Superior temporal gyrus (tissue), 1 donor: ENCODE measurements at regions not wholly inside any gene's neighbourhood (a gene's known extent, or its start where the extent isn't known, plus 50 kb on each side); places are given as distances from the start of the nearest gene placed in this dataset.

Experiments used
- DNase-seq: peaks from one replicate; pipeline ENCODE4 v3.0.0-alpha.2; 2016; ENCODE audit errors: extremely low spot score

DNA sequence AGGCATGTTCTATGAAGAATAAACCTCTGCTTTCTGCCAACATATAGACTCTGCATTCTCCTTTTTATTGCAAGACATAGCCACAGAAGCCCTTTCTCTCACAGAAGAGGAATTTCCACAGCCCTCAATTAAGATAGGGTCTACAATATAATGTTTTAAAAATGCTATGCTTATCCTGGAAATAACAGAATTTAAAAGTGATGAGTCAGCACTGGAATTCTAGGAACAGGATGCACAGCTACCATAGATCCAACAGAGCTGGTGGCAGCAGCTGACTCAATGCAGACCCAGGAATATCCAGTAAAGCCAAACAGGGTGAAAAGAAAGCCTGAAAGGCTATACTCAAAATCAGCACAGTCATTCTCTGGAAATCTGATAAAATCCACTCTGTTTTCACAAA lies 866.9 kb downstream of the TRIB2 start:
- DNase-seq: no peak

DNA sequence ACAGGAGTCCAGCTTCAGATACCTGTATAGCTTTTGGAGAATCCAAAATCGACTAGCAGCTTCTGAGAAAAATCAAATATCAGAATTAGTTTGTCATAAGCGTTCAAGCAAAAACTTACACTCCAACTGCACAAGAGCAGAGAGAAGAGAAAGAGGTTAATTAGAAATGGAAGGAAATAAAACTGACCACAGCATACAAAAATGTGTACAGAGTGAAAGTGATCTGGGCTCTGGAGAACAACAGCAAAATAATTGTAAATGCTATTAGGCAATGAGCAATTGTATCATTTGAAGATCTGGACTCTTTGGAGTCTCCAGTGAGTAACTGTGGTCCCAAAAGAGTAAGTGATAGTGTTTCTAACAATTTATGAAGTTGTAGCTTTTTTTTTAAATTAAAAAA lies 867.3 kb downstream of the TRIB2 start:
- no peak for DNase-seq

DNA sequence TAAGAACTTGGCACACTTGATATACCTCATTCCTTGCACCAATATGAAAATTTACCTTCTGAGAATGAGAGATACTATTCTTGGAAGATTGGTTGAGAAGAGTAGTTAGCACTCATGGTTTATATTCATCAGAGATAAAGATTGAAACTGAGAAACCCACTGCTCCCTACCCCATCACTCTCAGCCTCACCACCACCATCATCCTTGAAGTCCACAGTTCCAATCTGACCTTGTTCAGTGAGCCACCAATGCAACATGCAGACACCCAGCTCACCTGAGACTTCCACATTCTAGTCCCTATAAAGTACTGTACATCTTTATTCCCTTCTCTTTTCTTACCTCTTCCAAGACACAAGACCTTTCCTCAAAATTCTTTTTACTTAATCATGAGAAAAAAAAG lies 869.0 kb downstream of the TRIB2 start:
- no peak for DNase-seq

DNA sequence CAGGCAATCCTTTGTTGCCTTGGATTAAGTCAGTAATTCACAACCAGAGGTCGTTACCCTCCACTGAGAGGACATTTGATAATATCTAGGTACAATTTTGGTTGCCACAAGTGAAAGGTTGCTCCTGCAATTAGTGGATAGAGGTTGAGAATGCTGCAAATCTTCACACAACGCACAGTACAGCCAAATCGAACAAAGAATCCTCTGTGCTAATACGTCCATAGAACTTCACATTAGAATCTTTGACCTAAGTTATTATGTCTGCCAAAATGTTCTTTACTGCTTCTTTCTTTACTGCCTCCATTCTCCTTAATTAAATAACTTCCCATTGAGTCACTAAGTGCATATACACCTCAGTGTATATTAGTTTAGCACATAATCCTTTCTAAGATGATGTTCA lies 879.5 kb downstream of the TRIB2 start:
- no peak for DNase-seq

DNA sequence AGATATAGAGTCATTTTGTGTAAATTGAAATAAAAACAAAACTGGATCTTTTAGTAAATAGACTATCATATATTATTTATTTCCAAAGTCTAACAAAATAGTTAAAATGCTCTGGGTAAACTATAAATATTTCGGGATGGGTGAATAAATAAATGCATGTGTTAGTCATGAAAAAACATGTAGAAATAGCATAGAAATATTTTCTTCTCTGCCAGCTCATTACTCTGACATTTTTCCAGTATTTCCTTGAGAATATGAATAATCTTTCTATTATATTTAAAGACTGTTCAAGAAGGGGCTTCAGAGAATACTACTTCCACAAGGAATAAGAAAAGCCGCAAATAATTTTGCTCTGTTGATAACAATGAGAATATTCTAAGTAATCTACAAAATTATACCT lies 880.4 kb downstream of the TRIB2 start:
- DNase-seq: no peak

DNA sequence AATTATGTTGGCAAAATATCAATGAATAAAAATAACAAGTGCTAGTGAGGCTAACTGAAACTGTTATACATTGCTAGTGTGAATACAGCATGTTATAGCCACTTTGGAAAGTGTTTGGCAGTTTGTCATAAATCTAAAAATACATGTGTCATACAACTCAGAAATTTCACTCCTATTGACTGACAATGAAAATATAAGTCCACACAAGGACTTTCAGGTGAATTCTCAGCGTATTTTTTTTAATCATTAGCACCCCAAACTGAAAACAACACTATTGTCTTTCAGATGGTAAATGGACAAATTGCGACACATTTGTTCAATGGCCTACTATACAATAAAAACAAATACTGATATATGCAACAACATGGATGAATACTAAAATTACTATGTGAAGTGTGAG lies 884.8 kb downstream of the TRIB2 start:
- DNase-seq: no peak

DNA sequence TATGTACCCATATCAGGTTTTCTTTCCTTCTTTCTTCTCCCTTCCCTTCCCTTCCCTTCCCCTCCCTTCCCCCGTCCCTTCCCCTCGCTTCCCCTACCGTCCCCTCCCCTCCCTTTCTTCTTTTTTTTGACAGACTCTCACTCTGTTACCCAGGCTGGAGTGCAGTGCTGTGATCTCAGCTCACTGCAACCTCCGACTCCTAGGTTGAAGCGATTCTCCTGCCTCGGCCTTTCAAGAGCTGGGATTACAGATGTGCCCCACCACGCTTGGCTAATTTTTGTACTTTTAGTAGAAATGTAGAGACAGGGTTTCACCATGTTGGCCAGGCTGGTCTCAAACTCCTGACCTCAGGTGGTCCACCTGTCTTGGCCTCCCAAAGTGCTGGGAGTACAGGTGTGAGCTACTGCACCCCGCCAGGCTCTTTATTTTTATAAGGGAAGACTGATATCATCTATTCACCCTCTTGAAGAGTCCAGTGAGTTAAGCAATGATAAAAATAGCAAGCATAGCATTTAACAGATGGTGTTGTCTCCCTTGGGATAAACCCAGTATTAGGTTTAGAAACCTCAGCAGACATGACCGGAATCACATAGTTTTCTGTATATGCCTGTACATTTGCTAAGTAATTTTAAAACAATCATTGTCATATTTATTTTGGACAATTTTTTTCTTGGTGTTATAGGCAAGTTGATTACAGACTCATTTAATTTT lies 888.4 kb downstream of the TRIB2 start:
- DNase-seq: no peak

DNA sequence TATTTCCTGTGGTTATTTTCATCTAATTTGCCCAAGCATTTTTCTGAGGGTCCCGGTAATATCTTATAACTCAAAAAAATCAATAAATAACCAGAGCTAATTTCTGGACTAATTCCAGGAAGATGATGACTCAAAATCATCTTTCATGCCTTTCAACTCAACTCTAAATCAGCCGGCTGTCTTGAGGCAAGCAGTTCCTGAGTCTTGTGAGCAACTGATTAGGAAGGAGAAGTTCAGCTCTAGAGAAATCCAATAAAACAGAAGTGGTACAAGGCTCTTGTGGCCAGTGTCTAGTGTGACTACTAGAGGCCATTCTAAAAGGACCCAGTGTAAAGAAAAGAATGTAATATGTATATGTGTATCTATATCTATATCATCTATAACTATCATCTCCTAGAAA lies 890.4 kb downstream of the TRIB2 start:
- no peak for DNase-seq

DNA sequence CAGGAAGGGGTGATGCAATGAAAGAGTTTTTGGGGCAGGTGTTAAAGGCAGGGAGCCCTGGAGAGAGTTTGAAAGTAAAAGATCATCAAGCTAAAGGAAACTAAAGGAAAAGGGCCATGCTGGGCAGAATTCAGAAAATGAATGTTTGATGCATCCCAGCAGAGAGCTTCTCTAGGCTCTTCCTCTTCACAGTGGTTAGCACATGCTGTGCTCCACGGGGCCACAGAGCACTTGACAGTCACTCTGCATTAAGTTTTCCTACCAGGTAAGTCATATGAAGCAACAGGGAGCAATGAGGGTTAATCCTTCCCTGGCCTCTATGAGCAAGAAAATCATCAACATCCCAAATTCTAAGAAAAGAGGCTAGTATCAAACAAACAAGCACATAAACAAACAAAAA lies 895.2 kb downstream of the TRIB2 start:
- no peak for DNase-seq

DNA sequence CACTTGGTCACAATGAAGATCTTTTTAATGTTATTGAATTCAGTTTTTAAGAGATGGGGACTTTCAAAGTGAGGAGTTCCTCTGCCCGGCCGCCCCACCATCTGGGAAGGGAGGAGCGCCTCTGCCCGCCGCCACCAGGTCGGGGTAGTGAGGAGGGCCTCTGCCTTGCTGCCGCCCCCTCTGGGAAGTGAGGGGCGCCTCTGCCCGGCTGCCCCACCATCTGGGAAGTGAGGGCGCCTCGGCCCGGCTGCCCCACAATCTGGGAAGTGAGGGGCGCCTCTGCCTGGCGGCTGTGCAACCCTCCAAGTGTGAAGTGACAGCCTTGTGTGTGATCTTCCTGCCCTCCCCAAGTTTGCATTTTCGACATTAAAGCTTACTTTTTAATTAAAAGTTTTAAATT lies 899.3 kb downstream of the TRIB2 start:
- no peak for DNase-seq

DNA sequence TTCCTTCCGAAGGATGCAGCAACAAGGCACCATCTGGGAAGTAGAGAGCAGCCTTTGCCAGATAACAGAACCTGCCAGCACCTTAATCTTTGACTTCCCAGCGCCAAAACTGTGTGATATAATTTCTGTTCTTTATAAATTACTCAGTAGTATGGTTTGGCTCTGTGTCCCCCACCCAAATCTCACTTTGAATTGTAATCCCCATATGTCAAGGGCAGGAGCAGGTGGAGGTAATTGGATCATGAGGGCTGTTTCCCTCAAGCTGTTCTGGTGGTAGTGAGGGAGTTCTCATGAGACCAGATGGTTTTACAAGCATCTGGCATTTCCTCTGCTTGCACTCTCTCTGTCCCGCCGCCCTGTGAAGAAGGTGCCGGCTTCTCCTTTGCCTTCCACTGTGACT lies 899.9 kb downstream of the TRIB2 start:
- no peak for DNase-seq

DNA sequence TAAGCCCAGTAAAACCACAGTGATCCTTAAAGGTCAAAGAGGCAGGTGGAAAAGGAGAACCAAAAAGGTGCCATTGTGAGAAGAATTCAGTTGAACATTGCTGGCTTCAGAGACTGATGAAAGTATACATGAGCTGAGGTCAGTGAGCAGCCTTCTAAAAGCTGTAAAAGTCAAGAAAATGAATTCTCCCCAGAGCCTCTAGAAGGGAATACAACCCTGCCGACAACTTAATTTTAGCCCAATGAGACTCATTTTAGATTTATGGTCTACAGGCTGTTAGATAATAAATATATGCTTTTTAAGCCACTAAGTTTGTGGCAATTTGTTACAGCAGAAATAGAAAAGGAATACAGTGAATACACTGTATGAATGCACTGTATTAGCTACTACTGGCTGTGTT lies 911.4 kb downstream of the TRIB2 start:
- no peak for DNase-seq

DNA sequence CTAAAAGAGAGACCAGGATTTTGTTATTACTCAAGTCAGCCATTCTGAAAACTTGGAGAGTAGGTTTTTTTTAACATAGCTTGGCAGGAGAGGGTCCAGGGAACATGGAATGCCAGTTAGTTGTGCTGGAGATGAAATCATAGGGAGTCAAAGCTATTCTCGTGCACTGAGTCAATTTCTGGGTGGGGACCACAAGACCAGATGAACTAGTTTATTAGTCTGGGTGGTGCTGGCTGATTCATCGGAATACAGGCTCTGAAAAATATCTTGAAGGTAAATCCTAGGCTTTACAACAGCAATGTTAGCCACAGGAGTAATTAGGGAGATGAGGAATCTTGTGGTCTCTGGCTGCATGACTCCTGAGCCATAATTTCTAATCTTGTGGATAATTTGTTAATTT lies 921.4 kb downstream of the TRIB2 start:
- no peak for DNase-seq

DNA sequence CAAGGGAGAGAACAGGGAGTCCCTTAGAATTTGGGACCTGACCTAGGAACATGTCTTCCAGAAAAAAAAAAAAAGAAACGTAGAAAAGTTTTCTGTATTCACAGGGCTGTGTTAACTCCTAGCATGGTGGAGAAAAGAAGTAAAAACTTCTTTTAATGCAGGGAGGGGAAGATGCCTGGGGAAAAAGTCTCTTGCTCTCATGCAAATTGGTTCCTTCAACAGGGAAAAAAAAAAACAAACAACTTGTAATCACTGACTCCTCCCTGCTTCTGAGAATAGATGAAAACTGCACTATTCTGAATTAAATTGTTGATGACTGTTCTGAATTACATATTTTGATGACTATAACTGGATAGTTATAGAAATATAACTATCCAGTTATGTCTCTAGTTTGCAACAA lies 933.2 kb downstream of the TRIB2 start:
- DNase-seq: no peak

DNA sequence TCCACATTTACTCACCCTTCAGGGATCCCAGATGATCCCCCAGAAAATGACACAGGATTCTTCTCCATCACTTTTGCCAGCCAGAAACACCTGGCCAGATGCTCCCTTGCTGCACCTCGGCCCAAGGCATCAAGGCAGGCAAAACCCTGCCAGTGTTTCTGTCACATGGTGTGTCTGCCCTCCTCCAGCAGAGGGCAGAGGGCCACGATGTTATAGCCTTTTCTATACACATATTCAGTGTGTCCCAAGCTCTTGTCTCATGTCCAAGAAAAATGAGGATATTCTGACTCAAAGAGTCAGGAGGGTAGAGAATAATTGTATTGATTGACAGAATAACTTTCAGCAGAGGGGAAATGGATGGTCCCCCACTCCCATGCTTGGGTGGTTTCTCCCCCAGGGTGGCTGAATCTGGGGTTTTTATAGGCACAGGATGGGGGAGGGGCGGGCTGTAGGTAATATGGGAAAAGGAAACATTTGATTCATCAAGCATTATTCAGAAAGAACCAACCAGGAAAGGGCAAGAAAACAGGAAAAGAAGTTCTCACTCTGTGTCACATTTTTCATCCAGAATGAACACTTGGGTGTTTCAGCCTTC lies 933.9 kb downstream of the TRIB2 start:
- no peak for DNase-seq

DNA sequence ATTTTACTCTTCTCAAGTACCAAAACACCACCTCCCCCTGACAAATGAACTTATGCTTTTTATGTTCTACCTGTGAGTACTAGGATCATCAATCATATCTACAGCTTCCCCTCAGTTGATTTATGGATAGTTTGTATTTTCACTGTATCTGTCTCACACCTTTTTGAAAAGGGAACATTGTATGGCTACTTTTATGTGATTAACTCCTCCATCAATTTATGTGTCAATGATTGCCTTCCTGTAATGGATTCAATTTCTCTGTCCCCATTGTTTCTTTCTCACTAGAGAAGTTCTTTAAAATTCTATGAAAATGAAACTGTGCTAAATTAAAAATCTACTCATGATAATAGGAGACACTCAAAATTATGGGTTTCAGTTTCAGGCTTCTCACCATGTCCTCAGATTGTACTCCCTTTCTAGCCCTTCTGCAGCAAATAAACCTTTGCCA lies 935.0 kb downstream of the TRIB2 start:
- DNase-seq: no peak

DNA sequence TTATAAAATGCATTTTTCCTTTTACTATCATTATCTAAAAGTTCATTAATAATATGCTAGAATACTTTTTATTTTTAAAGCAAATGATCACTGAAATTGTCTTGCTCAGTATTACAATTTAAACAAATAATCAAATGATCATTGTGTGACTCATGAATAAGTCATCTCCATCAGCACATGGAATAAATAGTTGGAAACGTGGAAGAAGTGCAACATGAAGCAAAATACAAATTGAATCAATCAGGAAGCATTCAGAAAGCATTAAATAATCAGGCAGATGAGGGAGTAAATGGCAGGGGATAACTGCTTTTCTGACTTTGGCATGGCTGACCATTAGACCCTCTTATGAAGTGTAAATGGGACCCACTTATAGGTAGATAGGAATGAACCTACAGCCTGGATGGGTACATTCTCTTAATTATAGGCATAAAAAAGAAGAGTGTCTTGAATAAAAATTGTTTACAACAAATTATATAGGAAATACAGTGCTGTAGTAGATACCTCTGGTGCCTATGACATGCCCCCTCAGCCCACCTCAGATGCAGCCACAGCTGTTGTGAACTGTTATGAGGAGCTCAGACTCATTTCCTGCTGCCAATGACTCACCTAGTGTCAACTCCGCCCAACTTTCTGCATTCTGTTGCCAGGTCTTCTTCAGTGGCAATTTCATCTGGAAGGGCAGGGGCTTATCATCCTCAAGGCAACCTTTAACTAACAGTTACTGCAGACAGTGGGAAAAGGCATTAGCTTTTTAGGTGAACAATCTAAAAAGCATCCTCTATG lies 936.0 kb downstream of the TRIB2 start:
- DNase-seq: no peak

DNA sequence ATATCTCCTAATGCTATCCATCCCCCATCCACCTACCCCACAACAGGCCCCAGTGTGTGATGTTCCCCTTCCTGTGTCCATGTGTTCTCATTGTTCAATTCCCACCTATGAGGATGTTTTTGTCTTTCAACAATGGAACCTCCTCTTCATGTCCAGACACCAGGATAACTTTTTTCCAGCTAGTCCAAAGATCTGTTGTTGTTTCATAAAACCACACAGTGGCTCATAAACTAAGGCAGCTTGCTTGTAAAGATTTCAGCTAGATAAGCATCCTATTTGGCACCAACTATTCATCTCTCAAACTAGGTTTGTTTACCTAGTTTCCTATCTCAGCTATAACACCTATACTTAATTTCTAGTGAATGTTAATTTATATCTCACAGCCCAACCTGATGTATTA lies 937.7 kb downstream of the TRIB2 start:
- DNase-seq: no peak

DNA sequence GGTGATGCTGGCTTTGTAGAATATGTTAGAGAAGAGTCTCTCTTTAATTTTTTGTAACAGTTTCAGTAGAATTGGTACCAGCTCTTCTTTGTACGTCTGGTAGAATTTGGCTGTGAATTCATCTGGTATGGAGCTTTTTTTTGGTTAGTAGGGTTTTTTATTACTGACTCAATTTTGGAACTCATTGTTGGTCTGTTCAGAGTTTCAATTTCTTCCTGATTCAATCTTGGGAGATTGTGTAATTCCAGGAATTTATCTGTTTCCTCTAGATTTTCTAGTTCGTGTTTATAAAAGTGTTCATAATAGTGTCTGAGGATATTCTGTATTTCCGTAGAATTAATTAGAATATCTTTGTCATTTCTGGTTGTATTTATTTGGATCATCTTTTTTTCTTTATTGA lies 943.5 kb downstream of the TRIB2 start:
- no peak for DNase-seq

DNA sequence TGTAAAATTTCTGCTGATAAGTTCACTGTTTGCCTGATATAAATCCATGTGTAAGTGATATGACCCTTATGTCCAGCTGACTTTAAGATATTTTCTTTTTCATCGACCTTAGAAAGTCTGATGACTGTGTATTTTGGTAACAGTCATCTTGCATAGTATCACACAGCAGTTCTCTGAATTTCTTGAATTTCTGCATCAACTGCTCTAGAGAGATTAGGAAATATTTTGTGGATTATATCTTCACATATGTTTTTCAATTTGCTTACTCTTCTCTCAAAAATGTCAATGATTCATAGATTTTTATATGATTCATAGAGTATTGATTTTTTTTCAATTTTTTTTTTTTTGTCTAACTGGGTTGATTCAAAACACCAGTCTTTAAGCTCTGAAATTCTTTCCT lies 945.3 kb downstream of the TRIB2 start:
- DNase-seq: no peak

DNA sequence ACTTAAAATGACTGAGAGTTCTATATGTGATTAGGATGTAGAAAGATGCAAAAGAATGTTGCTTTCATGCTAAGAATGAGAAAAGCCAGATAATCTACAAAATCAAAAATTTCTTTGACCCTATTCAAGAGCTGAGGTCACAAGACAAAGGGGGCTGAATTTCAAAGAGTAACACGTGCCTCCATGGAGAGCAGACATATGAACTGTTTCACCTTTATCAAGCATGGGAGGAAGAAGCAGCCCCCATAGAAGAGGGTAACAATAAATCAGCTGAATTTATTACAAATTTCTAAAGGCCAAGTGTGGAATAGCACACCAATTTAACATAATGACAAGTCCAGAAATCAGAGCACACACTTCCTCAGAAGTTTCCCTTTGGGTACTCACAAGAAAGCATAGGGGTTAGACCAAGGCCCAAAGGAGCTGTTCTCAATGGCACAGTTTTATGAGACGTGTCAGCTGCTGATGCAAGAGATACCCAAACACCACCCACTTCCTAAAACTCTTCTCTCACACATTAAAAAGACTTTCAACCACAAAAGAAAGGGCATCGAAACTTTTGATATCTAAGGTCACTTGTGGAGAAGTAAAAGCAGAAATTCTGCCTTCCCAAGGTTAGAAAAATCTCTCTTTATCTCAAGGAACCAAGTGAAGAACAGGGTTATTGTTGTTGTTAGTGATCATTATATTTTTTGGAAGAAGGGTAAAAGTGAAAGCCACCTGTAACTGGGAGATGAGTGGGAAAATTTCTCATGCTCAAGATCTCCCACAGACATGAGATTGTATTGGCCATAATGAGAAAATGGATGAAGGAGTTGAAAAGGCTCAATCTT lies 950.1 kb downstream of the TRIB2 start:
- no peak for DNase-seq

DNA sequence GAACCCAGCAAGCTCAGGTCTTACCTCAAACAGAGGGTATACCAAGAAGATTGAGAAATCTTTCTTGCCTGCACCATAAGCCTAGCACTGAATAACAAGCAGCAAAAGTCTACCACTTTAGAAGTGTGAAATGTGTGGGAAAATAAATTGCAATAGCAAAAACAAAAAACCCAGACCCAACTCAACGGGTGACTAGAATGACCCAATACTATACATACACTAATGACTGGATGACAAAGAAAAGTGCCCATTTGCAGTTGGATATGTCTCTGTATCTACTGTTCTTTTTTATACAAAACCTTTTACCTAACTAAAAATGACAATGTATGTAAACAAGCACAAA lies 950.6 kb downstream of the TRIB2 start:
- DNase-seq: no peak
